OCI-LY7 (cell line): ENCODE measurements at regions not wholly inside any gene's neighbourhood (a gene's known extent, or its start where the extent isn't known, plus 50 kb on each side); places are given as distances from the start of the nearest gene placed in this dataset.

Experiments used
- BruUV-seq: library from RNA; stranded (reverse); fragments of 400-500 nt; replicated peaks from 2 replicates; lab custom pipeline; 2021; lab: Mats Ljungman, UMichigan
- CTCF ChIA-PET: fragments of 300-600 bp; sonication (Branson Sonifier 250); formaldehyde crosslinking; loops from one replicate; lab custom pipeline; 2022; ENCODE audit warnings: antibody characterized with exemption; ENCODE audit not compliant: unreplicated experiment; lab: Charles Lee
- POLR2A ChIA-PET: fragments of 300-600 bp; sonication (Branson Sonifier 250); formaldehyde crosslinking; loops from one replicate; lab custom pipeline; 2022; ENCODE audit warnings: antibody characterized with exemption; lab: Charles Lee
- DNase-seq: peaks from one replicate; pipeline ENCODE4 v3.0.0-alpha.2; 2015; ENCODE audit warnings: low spot score
- H2AFZ ChIP-seq: fragments of 200-600 bp; sonication (generic), shearing (Covaris generic); 2 replicates; pipeline ENCODE4 v1.6.1; 2014; ENCODE audit warnings: mild to moderate bottlenecking, antibody characterized with exemption, low read length, moderate library complexity
- H3K27ac ChIP-seq: fragments of 200-600 bp; sonication (generic); 2 replicates; pipeline ENCODE4 v1.5.1; 2014; ENCODE audit warnings: mixed run types, low read depth, mild to moderate bottlenecking, moderate library complexity, low read length, inconsistent platforms; ENCODE audit not compliant: poor library complexity, severe bottlenecking
- H3K36me3 ChIP-seq: fragments of 200-600 bp; sonication (generic); 2 replicates; pipeline ENCODE4 v1.6.1; 2014; ENCODE audit warnings: mild to moderate bottlenecking, antibody characterized with exemption, low read length, moderate library complexity, mixed read lengths; ENCODE audit not compliant: insufficient read depth
- H3K4me1 ChIP-seq: fragments of 200-600 bp; sonication (generic); 2 replicates; pipeline ENCODE4 v1.5.1; 2014; ENCODE audit warnings: mild to moderate bottlenecking, low read length; ENCODE audit not compliant: insufficient read depth, poor library complexity, severe bottlenecking
- H3K4me2 ChIP-seq: fragments of 200-600 bp; sonication (generic); 2 replicates; pipeline ENCODE4 v1.6.1; 2014; ENCODE audit warnings: mild to moderate bottlenecking, low read length
- H3K4me3 ChIP-seq: fragments of 200-600 bp; sonication (generic); 2 replicates; pipeline ENCODE4 v1.5.1; 2014; ENCODE audit warnings: mild to moderate bottlenecking, low read depth, low read length; ENCODE audit not compliant: poor library complexity, severe bottlenecking
- H3K79me2 ChIP-seq: fragments of 200-600 bp; sonication (generic); 2 replicates; pipeline ENCODE4 v1.6.1; 2016; ENCODE audit warnings: low read depth, mild to moderate bottlenecking, low read length, moderate library complexity, mixed read lengths; ENCODE audit not compliant: insufficient read depth
- H3K9me2 ChIP-seq: fragments of 200-600 bp; sonication (generic); 2 replicates; pipeline ENCODE4 v1.6.1; 2016; ENCODE audit warnings: mild to moderate bottlenecking, low read length, mixed read lengths; ENCODE audit not compliant: insufficient read depth
- H3K9me3 ChIP-seq: fragments of 200-600 bp; sonication (generic); 2 replicates; pipeline ENCODE4 v1.6.1; 2014; ENCODE audit warnings: mild to moderate bottlenecking, mixed run types, low read length, mixed read lengths
- H4K20me1 ChIP-seq: fragments of 200-600 bp; sonication (generic); 2 replicates; pipeline ENCODE4 v1.6.1; 2014; ENCODE audit warnings: mild to moderate bottlenecking, antibody characterized with exemption, low read length, moderate library complexity, mixed read lengths; ENCODE audit not compliant: insufficient read depth
- CTCF ChIP-seq: fragments of 200-600 bp; sonication (generic); conservative IDR thresholded peaks from 2 replicates; pipeline ENCODE4 v1.5.1; 2014; ENCODE audit warnings: mild to moderate bottlenecking, antibody characterized with exemption, low read length, moderate library complexity, mixed read lengths
- EZH2phosphoT487 ChIP-seq: fragments of 200-600 bp; sonication (generic); IDR thresholded peaks from 2 replicates; pipeline ENCODE4 v1.6.1; 2018; ENCODE audit warnings: low read depth, borderline replicate concordance, mild to moderate bottlenecking, mixed run types, antibody characterized with exemption, low read length, moderate library complexity, mixed read lengths
- intact Hi-C: fragments of 100-400 bp; cut with micrococcal nuclease; formaldehyde crosslinking; loops from one replicate; pipeline ENCODE4 v1.10.0; 2022; ENCODE audit not compliant: unreplicated experiment

- ChIA-PET POLR2A (interaction anchor here (0.7 kb wide), 3 partner anchors 9 to 184 kb away, joined by 3 to 8 read pairs (median 3); no protein-coding TSS in a partner anchor), CTCF (no interaction called here)
- H3K27ac ChIP-seq, result no peak overlapping the region
- H3K4me1 ChIP-seq, result no peaks in the 10 kb centered on the region
- H3K79me2 ChIP-seq, result no peaks in the 10 kb centered on the region
- no peak for DNase-seq
- TF ChIP-seq EZH2phosphoT487 (no peak), CTCF (no peak)
- no peak overlapping the region for H3K4me2 ChIP-seq
- H4K20me1 ChIP-seq, result no peaks in the 10 kb centered on the region
- H3K36me3 ChIP-seq, result no peaks in the 10 kb centered on the region
- intact Hi-C loops, result no loop called here
- H3K9me3 ChIP-seq, result no peaks in the 10 kb centered on the region
- H2AFZ ChIP-seq, result no peak overlapping the region
- BruUV-seq, result no TSS peak
- H3K9me2 ChIP-seq, result no peaks in the 10 kb centered on the region
- no peak overlapping the region for H3K4me3 ChIP-seq
These were observed 127.8 kb downstream of the OSR1 start for GRCh38 chr2:19230626-19231025.

- BruUV-seq, result no TSS peak
- CTCF ChIA-PET, result no interaction called here
- no peaks in the 10 kb centered on the region for H3K36me3 ChIP-seq
These were observed 129.7 kb downstream of the OSR1 start for GRCh38 chr2:19228715-19229114.

More at GRCh38 chr2:19228715-19229114, 129.7 kb downstream of the OSR1 start:
- Histone ChIP-seq H2AFZ (no peak overlapping the region), H3K4me2 (no peak overlapping the region), H3K79me2 (no peaks in the 10 kb centered on the region), H3K27ac (no peak overlapping the region), H3K9me3 (no peaks in the 10 kb centered on the region), H3K4me3 (no peak overlapping the region), H3K9me2 (no peaks in the 10 kb centered on the region), H3K4me1 (no peaks in the 10 kb centered on the region), H4K20me1 (no peaks in the 10 kb centered on the region)
- intact Hi-C loops, result no loop called here
- DNase-seq, result no peak
- TF ChIP-seq CTCF, result no peak
- TF ChIP-seq EZH2phosphoT487, result no peak
- POLR2A ChIA-PET, result interaction anchor here (1.0 kb wide), 1 partner anchor 69 kb away, joined by 3 read pairs; no protein-coding TSS in a partner anchor
